Right lobe of liver (tissue), 4 donors: ENCODE measurements at regions not wholly inside any gene's neighbourhood (a gene's known extent, or its start where the extent isn't known, plus 50 kb on each side); places are given as distances from the start of the nearest gene placed in this dataset.

Source experiments
- CTCF ChIP-seq, 4 donors: fragments of 200-600 bp in 3 of 4; fragments of 450-650 bp in 1 of 4; IDR thresholded peaks; one replicate each; pipeline versions ENCODE4 v1.5.1 to v1.8.0; 2016 to 2022; ENCODE audit warnings: antibody characterized with exemption in 4 of 4, mild to moderate bottlenecking in 2 of 4
- POLR2A ChIP-seq: fragments of 450-650 bp; IDR thresholded peaks from one replicate; pipeline ENCODE4 v1.6.1; 2017; ENCODE audit warnings: antibody characterized with exemption, mild to moderate bottlenecking
- donor health status: DM: no; HTN: no; CAD: no.
- donor health status: DM: no; HTN: no; CAD: no.
- donor health status: DM: no; HTN: yes; CAD: no.

GRCh38 chr6:133042550-133043120 is 198.5 kb upstream of the EYA4 start:
- TF ChIP-seq CTCF (IDR thresholded peaks at IDR 0.05) (no peak), POLR2A (no peak)
